ENCODE measurements at regions not wholly inside any gene's neighbourhood (a gene's known extent, or its start where the extent isn't known, plus 50 kb on each side); places are given as distances from the start of the nearest gene placed in this dataset.
A peak's percentile ranks its signal among the peaks of the same experiment; 100 is the strongest.

GRCh38 chr14:101707068-101707842 lies 54.3 kb upstream of the PPP2R5C start:
- peak; percentile 90 for DNase-seq

DNA sequence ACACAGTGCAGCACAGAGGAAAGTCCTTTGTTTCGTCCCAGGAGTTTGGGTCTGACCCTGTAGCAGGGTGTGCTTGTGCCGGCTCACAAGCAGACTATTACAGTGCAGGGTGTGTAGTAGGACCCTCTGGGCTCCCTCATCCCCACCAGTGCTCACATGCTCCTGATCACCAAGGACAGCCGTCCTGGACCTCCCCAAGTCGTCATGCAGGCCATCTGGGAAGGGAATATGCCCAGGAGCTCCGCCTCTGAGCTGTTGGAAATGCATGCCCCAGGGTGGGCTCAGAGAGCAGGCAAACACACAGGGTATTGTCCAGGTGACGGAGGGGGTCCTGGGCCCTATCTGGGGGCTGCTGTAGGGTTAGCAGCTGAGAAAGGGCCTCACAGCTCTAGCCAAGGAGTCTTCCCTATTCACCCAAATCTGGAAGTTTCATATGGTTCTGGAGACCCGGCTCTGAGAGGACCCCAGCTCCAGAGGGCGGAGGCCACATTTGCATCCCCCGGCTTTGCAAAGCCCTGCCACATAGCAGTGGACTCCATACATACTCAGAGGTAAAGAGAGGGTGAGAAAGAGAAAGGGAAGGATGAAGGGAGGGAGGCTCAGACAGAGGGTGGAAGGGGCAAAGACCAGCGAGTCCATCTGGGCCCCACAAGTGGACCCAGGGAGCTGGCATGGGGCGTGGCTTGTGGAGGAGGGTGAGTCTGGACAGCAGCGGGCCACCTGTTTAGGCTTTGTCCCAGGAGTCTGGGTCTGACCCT lies 53.5 kb upstream of the PPP2R5C start:
- no peak for DNase-seq

GRCh38 chr14:101708853-101709532 lies 52.5 kb upstream of the PPP2R5C start:
- DNase-seq: no peak

DNA sequence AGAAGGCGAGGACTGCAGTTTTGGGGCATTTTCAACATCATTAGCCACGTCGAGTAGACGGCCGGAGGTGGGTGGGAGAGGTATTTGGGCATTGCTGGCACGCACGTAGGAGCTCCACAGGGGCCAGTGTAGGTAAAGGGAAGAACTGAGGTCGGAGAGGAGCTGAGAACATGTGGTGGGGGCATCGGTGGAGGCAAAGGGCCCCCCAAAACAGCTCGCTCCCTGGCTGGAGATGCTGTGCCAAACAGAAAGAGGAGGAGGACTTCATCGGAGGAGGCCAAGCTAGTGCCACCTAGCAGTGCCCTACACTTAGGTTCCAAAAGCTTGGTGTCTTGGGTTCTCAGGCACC lies 52.0 kb upstream of the PPP2R5C start:
- no peak for DNase-seq

DNA sequence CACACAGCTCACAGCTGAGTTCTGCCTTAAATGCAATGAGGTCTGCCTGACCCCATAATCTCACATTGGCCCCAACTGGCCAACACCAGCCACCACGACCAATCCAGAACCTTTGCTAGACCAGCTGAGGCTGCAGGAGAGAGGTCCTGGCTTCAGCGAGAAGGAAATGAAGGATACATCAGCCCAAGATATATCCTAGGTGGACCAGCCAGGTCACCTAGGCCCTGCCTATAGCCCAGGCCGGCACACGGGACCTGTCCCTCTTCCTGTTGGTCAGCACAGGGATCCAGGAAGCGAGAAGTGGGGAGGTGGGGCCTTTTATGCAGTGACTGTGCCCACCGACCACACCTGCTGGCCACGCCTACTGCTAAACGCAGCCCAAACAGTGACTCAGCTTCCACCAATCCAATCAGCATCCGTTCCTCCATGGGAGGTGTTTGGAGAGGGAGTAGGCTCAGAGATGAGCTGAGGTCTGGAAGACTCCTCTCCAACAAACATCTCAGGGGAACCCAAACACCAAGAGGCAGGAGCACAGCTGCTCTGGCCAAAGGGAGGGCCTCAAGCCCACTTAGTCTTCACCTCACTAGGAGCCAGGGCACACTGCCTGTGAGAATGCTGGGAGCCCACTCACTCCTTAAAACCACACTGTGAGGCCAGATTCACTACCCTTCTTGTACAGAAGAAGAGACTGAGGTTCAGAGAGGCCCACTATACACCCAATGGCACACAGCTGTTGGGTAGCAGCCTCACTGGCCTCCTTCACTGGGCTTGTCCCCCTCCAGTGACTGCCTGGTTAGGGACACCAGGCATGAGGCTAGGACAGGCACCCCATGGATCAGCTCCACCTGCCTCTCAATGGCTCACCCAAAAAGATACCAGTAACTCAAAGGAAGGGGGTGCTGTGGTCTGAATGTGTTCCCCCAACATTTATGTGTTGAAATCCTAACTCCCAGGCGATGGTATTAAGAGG lies 51.3 kb upstream of the PPP2R5C start:
- DNase-seq: no peak

- no peak for DNase-seq
Observed at GRCh38 chr14:101711041-101711856, 50.3 kb upstream of the PPP2R5C start.
